ENCODE measurements at regions not wholly inside any gene's neighbourhood (a gene's known extent, or its start where the extent isn't known, plus 50 kb on each side); places are given as distances from the start of the nearest gene placed in this dataset.
"Not testable (repeated sequence)": the region's sequence is repeated elsewhere in the genome, so short reads cannot be mapped to it uniquely, and the experiment has no call there.

DNA sequence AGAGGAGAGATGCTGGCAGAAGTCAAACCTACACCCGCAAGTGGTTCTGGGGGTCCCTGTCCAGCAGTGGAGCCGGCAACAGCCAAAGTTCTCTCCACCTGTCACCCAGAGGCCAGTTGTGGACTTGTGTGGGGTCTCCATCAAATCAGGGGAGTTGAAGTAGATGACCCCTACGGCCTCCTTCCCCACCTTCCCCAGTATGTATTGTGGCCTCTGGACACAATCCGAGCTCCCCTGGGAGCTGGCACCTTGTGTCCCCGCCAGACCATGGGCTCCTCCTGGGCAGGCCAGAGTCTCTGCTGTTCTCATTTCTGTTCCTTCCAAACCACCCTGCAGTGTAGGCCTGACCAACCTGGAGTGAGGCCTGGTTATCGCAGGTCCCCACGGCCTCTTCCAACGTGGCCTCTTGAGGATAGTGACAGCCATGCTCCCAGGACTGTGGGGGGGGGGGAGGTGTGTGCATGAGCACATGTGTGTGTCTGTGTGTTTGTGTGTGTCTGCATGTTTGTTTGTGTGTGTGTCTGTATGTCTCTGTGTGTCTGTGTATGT, 246.4 kb downstream of the MATN1 start:
- DNase-seq, result no peak

DNA sequence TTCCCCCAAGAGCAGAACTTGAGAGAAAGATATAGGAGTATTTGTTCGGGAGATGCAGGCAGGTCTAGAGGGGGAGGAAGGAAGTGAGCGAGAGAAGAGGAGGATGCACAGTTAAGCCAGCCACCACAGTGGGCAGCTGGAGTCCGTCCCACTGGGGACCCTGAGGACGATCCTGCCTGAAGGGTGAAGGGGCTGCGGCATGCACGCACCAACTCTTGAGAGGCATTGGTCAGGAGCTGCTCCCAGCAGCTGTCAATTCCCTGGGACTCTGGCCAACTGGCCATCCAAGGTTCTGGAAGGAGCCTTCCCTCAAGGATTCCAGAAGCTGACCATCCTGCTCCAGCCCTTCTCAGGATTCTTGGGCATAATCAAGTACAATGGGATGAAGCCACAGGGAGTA, 246.9 kb downstream of the MATN1 start:
- DNase-seq, result no peak

DNA sequence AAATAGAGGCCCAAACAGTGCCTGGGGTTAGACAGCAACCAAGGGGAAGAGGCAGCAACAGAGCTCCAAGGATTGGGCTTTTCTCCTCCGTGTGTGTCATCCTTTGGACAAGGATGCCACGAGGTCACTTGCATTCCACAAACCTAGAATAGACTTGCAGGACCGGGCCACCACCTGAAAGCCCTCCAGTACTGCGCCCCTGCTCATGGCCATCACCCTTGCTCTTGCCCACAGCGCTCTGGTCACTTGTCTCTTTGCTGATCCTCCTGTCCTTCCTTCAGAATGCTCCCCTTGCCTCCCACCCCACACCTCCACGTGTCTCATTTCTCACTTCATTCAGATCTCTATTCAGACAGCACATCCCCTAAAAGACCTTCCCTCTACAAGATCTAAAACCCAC, 247.4 kb downstream of the MATN1 start:
- DNase-seq, result no peak

DNA sequence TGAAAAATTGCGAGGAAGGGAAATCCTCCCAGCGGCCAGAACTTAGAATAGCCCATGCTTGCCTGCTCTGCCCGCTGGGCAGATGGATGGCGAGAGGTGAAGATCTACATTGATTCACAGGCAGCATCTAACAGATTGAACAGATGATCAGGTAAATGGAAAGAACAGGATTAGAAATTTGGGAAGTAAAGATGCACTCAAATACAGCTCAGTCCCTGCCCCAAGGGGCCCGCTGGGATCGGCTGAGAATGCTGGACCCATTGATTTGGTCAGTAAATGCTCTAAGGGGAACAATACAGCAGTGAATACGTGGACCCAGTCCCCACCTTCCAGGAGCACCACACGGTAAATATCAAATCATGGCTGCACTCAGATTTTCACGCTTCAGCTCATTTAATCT, 248.2 kb downstream of the MATN1 start:
- DNase-seq, result no peak

DNA sequence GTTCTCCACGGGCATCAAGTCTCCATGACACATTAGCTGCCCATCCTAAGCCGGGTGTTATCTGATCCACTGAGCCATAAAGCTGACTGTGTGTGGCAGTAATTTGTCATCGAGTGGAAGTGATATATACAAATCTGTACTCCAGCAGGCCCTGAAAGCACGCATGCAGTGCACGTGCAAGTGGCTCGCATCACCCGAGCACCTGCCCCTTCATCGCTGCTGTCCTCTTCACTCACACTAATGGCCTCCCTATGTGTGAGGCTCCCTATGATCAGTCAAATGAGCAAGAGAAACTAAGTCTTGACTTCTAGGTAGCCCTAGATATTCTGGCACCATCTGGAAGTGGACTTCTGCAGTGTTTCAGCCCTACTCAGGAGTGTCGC, 248.6 kb downstream of the MATN1 start:
- peak; percentile 2 for DNase-seq

DNA sequence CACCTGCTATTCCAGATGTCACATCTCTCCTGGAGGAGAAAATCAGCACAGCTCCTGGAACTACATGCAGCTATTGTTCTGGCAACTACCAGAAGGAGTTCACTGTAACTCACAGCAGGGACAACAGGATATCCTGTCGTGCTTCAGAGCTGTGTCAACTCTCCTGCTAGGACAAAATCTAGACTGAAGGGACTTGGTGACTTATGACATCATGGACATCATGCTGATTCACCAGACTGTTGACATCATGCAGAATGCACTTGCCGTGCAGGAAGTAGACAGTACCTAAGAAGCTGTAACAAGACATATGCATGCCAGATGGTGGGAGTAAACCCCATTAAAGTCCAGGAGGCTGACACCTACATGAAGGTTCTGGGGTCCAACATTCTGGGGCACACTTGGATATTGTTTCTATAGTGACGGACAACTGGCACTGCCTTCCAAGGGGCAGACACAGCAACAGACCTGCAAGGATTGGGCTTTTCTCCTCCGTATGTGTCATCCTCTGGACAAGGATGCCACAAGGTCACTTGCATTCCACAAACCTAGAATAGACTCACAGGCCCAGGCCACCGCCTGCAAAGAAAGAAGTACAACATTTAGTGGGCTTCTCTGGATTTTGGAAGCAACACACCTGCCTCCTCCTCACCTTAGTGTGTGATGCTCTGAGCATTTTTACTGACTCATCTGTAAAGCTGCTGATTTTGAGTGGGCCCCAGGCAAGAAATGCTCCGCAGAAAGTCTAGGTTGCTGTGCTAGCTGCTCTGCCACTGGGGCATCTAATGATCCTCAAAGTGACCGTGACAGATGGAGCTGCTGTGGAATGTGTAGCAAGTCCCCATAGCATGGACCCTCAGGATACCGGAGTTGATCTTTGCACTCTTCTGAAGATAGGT, 249.2 kb downstream of the MATN1 start:
- no peak for DNase-seq

DNA sequence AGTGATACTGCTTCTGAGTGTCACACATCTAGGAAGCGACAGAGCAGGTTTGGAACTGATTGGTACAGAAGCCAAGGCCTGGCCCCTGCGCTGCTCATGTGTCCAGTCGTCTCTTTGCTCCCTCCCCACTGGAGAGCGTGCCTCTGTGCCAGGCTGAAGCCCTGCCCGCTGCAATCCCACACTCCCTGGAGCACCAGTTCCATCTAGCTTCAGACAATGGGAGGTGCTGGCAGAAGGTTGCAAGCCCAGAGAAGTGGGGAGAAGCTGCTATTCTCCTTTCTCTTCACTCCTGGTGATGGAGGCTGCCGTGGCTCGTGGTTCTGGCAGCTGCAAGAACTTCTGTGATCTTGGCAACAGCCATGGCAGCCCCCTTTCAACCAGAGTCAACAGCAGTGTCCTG, 250.9 kb downstream of the MATN1 start:
- DNase-seq, result peak; percentile 2

DNA sequence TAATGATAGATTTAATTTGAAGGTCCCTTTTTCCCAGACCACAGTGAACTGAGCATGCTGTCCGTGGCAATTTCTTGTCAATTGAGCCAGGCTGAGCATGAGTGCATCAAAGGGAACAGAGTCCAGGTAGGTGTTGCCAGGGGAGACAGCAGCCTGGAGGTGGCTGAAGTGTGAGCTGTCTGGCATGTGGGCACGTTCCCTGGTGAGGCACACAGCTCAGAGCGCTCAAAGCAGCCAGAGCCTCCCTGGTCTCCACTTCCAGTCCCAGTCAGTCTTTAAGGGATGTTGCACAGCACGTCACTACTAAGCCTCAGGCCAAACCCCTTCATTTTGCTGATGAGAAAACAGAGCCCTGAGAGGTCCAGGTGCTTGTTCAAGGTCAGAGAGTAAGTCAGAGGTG, 251.4 kb downstream of the MATN1 start:
- DNase-seq, result no peak

DNA sequence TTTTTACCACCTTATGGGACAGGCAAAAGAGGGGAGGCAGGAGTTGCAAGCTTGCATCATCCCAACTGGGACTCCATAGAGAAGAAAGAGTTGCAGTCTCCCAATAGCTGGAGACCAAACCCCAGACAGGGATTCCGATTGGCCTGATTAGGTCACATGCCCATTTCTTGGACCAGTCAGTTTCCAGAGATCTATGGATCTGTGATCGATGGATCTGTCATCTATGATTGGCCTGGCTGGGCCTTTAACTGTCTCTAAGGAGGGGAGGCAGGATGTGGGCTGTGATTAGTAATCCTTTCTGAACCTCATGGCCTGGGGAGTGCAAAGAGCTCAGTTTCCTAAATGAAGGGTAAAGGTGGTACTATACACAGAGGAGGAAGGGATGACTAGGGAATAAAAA, 252.1 kb downstream of the MATN1 start:
- DNase-seq, result no peak

DNA sequence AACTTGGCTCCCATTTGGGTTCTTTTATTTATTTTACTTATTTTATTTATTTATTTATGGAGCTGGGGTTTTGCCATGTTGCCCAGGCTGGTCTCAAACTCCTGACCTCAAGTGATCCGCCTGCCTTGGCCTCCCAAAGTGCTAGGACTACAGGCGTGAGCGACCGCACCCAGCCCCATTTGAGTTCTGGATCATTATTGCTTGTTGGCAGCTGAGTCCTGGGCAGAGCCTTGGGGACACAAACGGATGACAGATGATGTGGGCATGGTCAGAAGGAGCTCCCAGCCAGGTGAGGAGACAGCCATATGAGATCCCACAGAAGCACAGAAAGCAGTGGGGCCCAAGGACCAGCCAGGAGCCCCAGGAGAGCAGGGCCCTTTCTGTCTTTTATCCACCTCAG, 254.0 kb downstream of the MATN1 start:
- no peak for DNase-seq

DNA sequence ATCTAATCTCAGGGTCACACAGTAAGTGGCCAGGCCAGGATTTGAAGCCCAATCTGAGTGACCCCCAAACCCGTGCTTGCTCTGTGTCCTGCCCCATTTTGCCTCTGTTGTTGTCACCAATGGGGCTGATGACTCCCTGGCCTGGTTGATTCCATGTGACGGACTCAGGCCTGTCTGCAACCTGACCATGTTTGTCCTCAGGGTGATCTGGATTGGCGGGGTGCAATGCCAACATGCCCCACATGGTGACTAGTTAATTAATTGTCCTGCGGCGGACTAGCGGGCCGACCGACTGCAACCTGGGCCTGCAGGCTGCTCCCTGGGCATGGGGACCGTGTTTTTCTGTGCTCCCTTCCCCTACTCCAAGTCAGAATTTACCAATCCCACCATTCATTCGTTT, 256.3 kb downstream of the MATN1 start:
- DNase-seq, result peak; percentile 4

DNA sequence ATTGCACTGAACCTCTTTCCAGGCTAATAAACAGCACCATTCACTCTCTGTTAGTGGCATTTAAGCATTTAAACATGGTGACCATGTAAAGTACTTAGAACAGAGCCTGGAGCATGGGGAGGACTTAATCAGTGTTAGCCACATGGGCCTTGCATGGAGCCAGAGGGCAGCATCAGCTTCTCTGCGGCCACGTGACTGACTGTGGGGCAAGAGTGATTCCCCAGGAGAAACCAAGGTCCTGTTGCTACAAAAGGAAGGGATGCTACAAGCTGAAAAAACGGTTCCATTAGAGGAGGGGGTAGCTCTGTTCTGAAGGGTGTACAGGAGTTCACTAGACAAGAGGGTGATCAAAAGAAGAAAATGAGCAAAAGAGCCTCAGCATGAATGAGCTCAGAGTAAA, 256.8 kb downstream of the MATN1 start:
- DNase-seq, result no peak

DNA sequence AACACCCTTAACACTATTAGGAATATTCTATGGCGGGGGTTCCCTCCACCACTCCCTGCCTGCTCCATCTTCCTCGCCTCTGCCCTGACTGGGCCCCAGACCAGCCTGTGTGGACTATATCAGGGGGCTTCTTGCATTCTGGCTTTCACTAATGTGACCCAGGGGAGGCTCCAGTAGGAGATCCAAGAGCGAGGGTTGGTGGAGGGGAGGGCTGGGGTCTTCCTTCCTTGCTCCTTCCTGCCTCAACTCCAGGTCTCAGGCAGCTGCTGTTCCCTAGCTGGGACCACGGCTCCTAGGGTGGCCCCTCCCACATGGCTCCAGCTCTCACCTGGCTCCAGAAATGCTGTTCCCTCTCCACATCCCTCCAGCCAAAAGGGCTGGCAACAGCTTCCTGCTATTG, 257.4 kb downstream of the MATN1 start:
- peak; percentile 1 for DNase-seq

DNA sequence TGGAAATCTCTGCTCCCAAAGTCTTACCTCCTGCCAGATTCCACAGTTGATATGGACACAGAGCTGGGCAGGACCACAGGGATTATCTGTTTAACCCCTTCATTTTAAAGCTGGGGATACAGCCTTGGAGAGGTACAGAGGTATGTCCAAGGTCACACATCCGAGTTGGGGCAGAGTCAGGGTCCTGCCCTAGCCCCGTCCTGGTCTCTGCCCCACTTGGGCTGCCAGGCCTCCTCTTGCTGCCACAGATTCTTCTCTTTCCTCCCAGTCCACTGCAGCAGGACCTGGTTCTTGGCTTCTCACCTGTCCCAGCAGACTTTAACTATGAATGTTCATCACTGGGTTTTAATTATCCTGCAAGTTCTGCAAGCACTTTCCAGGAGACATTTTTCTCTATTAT, 258.3 kb downstream of the MATN1 start:
- peak; percentile 6 for DNase-seq

DNA sequence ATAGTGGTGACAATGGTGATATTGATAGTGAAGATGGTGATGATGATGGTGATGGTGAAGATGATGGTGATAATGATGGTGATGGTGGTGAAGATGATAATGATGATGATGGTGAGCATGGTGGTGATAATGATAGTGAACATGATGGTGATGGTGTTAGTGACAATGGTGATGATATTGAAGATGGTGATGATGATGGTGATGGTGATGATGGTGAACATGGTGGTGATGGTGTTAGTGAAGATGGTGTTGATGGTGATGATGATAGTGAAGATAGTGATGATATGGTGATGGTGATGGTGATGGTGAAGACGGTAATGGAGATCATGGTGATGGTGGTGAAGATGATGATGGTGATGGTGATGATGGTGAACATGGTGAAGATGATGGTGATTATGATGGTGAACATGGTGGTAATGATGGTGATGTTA, 259.2 kb downstream of the MATN1 start:
- DNase-seq, result no peak

DNA sequence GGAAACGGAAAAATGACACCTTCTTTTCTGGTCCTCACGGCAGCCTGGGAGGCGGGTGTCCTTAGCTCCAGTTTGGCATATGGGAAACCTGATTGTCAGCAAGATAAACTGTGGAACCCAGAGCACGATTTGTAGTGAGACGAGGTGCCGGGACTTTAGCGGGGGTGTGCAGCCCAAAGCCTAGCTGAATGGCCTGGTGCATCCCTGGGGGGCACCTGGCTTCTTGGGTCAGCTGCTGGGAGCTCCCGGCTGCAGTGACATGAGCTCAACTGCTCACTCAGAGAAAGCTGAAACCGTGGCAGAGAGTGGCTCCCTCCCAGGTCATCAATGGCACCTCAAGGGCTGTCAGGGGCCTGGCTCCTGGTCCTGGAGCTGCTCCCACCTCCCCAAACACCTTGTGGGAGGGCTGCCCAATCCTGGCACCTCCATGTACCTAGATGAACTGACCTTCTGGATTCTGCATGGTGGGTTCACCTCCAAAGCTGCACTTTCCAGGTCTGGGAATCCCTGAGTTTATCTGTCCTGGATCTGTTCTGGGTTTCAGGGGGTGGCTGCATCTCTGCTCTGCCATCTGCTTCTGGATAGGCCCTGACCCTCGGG, 260.5 kb downstream of the MATN1 start:
- DNase-seq, result peak; percentile 2

DNA sequence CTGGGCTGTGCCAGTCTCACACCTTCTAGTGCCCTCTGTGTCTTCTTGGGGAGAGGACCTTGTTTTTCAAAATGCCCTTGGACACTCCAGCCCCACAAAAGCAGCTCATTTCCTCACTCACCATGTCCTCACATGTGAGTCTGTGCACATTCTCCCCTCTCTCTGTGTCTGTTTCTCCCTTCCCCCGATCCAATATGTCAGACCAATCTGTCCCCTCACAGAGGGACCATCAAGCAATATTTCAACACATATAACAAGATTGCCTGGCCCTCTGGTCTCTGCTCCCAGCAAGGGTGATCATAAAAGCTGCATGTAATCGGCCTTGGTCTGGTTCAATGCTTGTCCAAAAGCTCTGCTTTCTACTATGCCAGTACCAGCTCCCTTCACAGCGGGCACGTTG, 261.2 kb downstream of the MATN1 start:
- DNase-seq, result no peak

DNA sequence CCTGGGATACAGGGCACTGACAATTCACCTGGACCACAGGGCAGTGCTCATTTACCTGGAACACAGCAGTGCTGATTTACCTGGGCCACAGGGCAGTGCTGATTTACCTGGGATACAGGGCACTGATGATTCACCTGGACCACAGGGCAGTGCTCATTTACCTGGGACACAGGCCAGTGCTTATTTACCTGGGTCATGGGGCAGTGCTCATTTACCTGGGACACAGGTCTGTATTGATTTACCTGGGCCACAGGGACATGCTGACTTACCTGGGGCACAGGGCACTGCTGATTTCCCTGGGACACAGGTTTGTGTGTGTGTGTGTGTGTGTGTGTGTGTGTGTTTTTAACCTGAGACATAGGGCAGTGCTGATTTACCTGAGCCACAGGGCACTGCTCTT, 261.7 kb downstream of the MATN1 start:
- DNase-seq, result peak; percentile 5

DNA sequence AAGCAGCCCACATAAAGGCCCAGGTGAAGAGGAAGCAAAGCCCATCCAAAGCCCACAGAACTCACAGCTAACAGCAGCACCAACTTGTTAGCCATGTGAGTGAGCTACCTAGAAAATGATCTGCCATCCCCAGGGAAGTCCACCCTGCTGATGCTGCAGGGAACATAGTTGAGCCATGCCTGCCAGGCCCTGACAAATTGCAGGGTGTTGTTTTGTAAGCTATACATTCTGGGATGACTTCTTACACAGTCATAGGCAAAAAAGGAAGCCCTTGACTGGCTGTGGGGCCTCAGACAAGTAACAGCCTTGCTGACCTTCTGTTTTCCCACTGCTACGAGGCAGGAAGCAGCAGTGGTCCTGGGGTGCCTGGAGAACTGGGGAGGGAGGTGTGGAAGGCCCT, 262.7 kb downstream of the MATN1 start:
- DNase-seq, result peak; percentile 4

DNA sequence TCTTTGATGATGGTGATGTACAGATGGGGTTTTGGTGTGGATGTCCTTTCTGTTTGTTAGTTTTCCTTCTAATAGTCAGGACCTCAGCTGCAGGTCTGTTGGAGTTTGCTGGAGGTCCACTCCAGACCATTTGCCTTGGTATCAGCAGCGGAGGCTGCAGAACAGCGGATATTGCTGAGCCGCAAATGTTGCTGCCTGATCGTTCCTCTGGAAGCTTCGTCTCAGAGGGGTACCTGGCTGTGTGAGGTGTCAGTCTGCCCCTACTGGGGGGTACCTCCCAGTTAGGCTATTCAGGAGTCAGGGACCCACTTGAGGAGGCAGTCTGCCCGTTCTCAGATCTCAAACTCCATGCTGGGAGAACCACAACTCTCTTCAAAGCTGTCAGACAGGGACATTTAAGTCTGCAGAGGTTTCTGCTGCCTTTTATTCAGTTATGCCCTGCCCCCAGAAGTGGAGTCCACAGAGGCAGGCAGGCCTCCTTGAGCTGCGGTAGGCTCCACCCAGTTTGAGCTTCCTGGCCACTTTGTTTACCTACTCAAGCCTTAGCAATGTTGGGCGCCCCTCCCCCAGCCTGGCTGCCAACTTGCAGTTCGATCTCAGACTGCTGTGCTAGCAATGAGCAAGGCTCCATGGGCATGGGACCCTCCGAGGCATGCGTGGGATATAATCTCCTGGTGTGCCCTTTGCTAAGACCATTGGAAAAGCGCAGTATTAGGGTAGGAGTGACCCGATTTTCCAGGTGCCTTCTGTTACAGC, 264.5 kb downstream of the MATN1 start:
- DNase-seq, result not testable (repeated sequence)

DNA sequence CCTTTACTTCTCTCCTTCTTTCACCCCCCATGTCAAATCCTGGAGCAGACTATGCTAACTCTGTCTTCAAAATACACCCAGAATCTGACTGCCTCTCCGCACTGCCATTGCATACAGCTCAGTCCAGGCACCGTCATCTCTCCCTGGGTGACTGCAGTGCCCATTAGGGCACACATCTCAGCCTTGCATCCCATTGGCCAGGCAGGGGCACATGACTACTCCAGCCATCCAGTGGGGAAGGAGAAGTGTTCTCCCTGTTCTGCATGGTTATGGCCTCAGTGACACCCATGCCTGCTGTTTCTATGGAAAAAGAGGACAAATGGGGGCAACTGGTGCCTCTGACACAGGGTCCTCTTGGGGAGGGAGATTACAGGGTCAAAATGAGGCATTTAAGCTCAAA, 270.5 kb downstream of the MATN1 start:
- no peak for DNase-seq

DNA sequence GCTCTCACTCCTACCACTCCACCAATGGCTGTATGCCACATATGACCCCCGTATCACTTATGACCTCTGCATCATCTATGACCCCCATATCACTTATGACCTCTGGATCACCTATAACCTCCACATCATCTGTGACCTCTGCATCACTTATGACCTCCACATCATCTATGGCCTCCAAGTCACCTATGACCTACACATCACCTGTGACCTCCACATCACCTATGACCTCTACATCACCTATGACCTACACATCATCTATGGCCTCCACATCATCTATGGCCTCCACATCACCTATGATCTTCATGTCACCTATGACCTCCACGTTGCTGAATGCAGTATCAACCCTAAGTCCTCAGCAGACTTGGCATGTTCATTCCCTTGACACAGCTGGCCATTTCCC, 271.2 kb downstream of the MATN1 start:
- DNase-seq, result no peak

DNA sequence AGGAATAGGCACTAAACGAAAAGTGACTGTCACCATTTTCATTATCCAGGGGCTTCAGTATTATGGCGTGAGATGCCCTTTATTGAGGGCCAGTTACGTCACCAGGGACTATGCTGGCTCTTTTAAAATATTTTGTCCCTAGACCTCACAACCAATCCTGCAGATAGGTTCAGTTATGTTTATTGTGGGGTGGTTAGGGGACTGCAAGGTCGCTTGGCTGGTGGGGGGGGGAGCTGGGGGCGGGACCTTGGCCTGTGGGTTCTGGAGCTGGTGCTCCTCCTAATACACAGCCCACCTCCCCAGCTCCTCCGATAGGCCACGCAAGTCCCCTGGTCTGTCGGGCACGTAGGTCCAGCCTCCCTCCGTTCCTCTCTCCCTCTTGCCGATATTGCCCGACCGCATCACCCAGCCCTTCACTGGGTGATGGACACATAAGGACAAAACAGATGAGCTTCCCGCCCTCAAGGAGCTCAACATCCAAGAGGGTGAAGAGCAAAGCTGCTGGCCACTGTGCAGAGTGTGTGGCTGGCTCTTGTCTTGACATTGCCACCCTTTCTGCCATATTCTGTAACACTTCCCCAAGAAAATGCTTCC, 271.8 kb downstream of the MATN1 start:
- no peak for DNase-seq

Data from activated T-cell treated with anti-CD3 and anti-CD28 coated beads, Interleukin-2, amount 50 U/mL, for 1 hour (primary cell).